SK-N-SH (cell line): ENCODE measurements at regions not wholly inside any gene's neighbourhood (a gene's known extent, or its start where the extent isn't known, plus 50 kb on each side); places are given as distances from the start of the nearest gene placed in this dataset.
A peak's percentile ranks its signal among the peaks of the same experiment; 100 is the strongest.

ENCODE experiments used
- CTCF ChIA-PET: fragments of 300-600, 350-600 bp; formaldehyde crosslinking; extraction: SDS; loops from one replicate; lab custom pipeline; 2021; lab: Yijun Ruan, JAX
- POLR2A ChIA-PET: fragments of 350-600 bp; sonication (Branson Sonifier 250); formaldehyde crosslinking; extraction: SDS; loops from one replicate; lab custom pipeline; 2020; ENCODE audit warnings: antibody characterized with exemption, inconsistent platforms; lab: Yijun Ruan, JAX
- DNase-seq: peaks from one replicate; pipeline ENCODE4 v3.0.0; 2012
- H2AFZ ChIP-seq: fragments of 200-600 bp; sonication (generic); 2 replicates; pipeline ENCODE4 v1.8.1; 2016; ENCODE audit warnings: antibody characterized with exemption, mild to moderate bottlenecking, low read depth
- H3F3A ChIP-seq: fragments of 200-600 bp; sonication (generic); replicated peaks from 2 replicates; pipeline ENCODE3; 2016; ENCODE audit warnings: antibody characterized with exemption, mild to moderate bottlenecking; ENCODE audit not compliant: insufficient read depth
- H3K27ac ChIP-seq, 2 experiments: fragments of 200-500 bp in 1 of 2; fragments of 200-600 bp in 1 of 2; sonication (Bioruptor generic) in 1 of 2; sonication (generic), shearing (Covaris generic) in 1 of 2; 2 replicates each; pipeline versions ENCODE4 v1.5.1 to v1.6.1; 2014 to 2016; ENCODE audit warnings: low read depth in 2 of 2, inconsistent platforms in 1 of 2, low read length in 1 of 2, mild to moderate bottlenecking in 1 of 2, mixed read lengths in 1 of 2
- H3K27me3 ChIP-seq: fragments of 200-600 bp; sonication (generic), shearing (Covaris generic); 2 replicates; pipeline ENCODE4 v1.6.1; 2016; ENCODE audit warnings: mixed run types; ENCODE audit not compliant: insufficient read depth
- H3K36me3 ChIP-seq, 2 experiments: fragments of 200-500 bp in 1 of 2; fragments of 200-600 bp in 1 of 2; sonication (Bioruptor generic) in 1 of 2; sonication (generic) in 1 of 2; replicated peaks in 1 of 2; 2 replicates each; pipeline versions ENCODE3 to v1.5.1; 2014 to 2016; ENCODE audit warnings: low read length in 1 of 2, mild to moderate bottlenecking in 1 of 2; ENCODE audit not compliant: insufficient read depth in 2 of 2, control insufficient read depth in 1 of 2
- H3K4me1 ChIP-seq, 2 experiments: fragments of 200-500 bp in 1 of 2; fragments of 200-600 bp in 1 of 2; sonication (Bioruptor generic) in 1 of 2; sonication (generic), shearing (Covaris generic) in 1 of 2; 2 replicates each; pipeline versions ENCODE4 v1.5.1 to v1.6.1; 2014 to 2016; ENCODE audit warnings: low read depth in 1 of 2, low read length in 1 of 2, mixed run types in 1 of 2; ENCODE audit not compliant: insufficient read depth in 2 of 2, control insufficient read depth in 1 of 2
- H3K4me2 ChIP-seq: fragments of 200-600 bp; sonication (generic), shearing (Covaris generic); 2 replicates; pipeline ENCODE4 v1.6.1; 2017; ENCODE audit warnings: mixed run types
- H3K4me3 ChIP-seq, 2 experiments: fragments of 200-500 bp in 1 of 2; fragments of 200-600 bp in 1 of 2; sonication (Bioruptor generic) in 1 of 2; sonication (generic), shearing (Covaris generic) in 1 of 2; 2 replicates each; pipeline versions ENCODE4 v1.5.1 to v1.8.1; 2014 to 2016; ENCODE audit warnings: low read depth in 2 of 2, inconsistent platforms in 1 of 2, low read length in 1 of 2, mild to moderate bottlenecking in 1 of 2, mixed read lengths in 1 of 2, moderate library complexity in 1 of 2
- H3K79me2 ChIP-seq: fragments of 200-600 bp; sonication (generic); 2 replicates; pipeline ENCODE4 v1.8.1; 2017; ENCODE audit warnings: mild to moderate bottlenecking; ENCODE audit not compliant: insufficient read depth
- H3K9ac ChIP-seq: fragments of 200-600 bp; sonication (generic); 2 replicates; pipeline ENCODE4 v1.6.1; 2017; ENCODE audit warnings: mixed run types
- H3K9me2 ChIP-seq: fragments of 200-600 bp; sonication (generic); 2 replicates; pipeline ENCODE4 v1.6.1; 2017; ENCODE audit warnings: mixed run types
- H3K9me3 ChIP-seq: fragments of 200-600 bp; sonication (generic); 2 replicates; pipeline ENCODE4 v1.6.1; 2017; ENCODE audit warnings: mixed run types, mild to moderate bottlenecking, moderate library complexity
- H4K20me1 ChIP-seq: fragments of 200-600 bp; sonication (generic); 2 replicates; pipeline ENCODE4 v1.6.1; 2017; ENCODE audit warnings: mild to moderate bottlenecking, mixed run types; ENCODE audit not compliant: insufficient read depth
- CHD2 ChIP-seq: fragments of 150-350 bp; IDR thresholded peaks from 2 replicates; pipeline ENCODE4 v1.6.1; 2018; ENCODE audit warnings: low read length; ENCODE audit not compliant: partially characterized antibody
- ELF1 ChIP-seq: IDR thresholded peaks from 2 replicates; pipeline ENCODE4 v1.4.0; 2012
- EZH2phosphoT487 ChIP-seq: fragments of 200-600 bp; sonication (generic); IDR thresholded peaks from 2 replicates; pipeline ENCODE4 v1.6.1; 2017; ENCODE audit warnings: low read depth, mixed run types, mild to moderate bottlenecking, antibody characterized with exemption, moderate library complexity, borderline replicate concordance
- FOSL2 ChIP-seq: IDR thresholded peaks from 2 replicates; pipeline ENCODE4 v1.4.0; 2012; ENCODE audit warnings: low read depth, mild to moderate bottlenecking, moderate library complexity, borderline replicate concordance
- FOXJ3 ChIP-seq: sonication (generic); formaldehyde crosslinking; IDR thresholded peaks from 2 replicates; pipeline ENCODE4 v1.5.1; 2020; ENCODE audit warnings: mild to moderate bottlenecking, missing genetic modification reagents
- GABPA ChIP-seq: IDR thresholded peaks from 2 replicates; pipeline ENCODE4 v1.4.0; 2012; ENCODE audit warnings: low read depth, mild to moderate bottlenecking
- GATA2 ChIP-seq: sonication (generic); formaldehyde crosslinking; IDR thresholded peaks from 2 replicates; pipeline ENCODE4 v1.5.0; 2020; ENCODE audit warnings: mild to moderate bottlenecking, missing genetic modification reagents
- MAX ChIP-seq: IDR thresholded peaks from 2 replicates; pipeline ENCODE4 v1.4.0; 2012; ENCODE audit warnings: low read depth
- NFIC ChIP-seq: IDR thresholded peaks from 2 replicates; pipeline ENCODE4 v1.4.0; 2012; ENCODE audit warnings: borderline replicate concordance
- PBX3 ChIP-seq: IDR thresholded peaks from 2 replicates; pipeline ENCODE4; 2012
- RAD21 ChIP-seq: IDR thresholded peaks from 2 replicates; pipeline ENCODE4 v1.6.1; 2012; ENCODE audit warnings: mild to moderate bottlenecking, low read length
- RFX5 ChIP-seq: IDR thresholded peaks from 2 replicates; pipeline ENCODE4 v1.6.1; 2012; ENCODE audit warnings: mild to moderate bottlenecking, improper control_type of control experiment, low read length
- RXRA ChIP-seq: IDR thresholded peaks from 2 replicates; pipeline ENCODE4 v1.4.0; 2012; ENCODE audit warnings: low read depth, mild to moderate bottlenecking, borderline replicate concordance
- SIN3A ChIP-seq: IDR thresholded peaks from 2 replicates; pipeline ENCODE4 v1.6.1; 2012; ENCODE audit warnings: low read depth, mild to moderate bottlenecking, low read length, moderate library complexity, borderline replicate concordance
- TAF1 ChIP-seq: IDR thresholded peaks from 2 replicates; pipeline ENCODE4 v1.6.1; 2012; ENCODE audit warnings: low read depth, mild to moderate bottlenecking, low read length, moderate library complexity, borderline replicate concordance
- TCF12 ChIP-seq: IDR thresholded peaks from 2 replicates; pipeline ENCODE4 v1.4.0; 2012
- USF2 ChIP-seq: fragments of 150-350 bp; IDR thresholded peaks from 2 replicates; pipeline ENCODE4 v1.6.1; 2017; ENCODE audit warnings: antibody characterized with exemption, low read length, low read depth, borderline replicate concordance
- YY1 ChIP-seq: IDR thresholded peaks from 2 replicates; pipeline ENCODE4 v1.4.0; 2012; ENCODE audit warnings: low read depth, mild to moderate bottlenecking
- ZBTB33 ChIP-seq: IDR thresholded peaks from 2 replicates; pipeline ENCODE4 v1.4.0; 2012; ENCODE audit warnings: low read depth, borderline replicate concordance
- WGBS: methylation state at CpG from one replicate; pipeline ENCODE4 v1.1.6; 2017; ENCODE audit warnings: low lambda C conversion rate; 5-methylcytosine and 5-hydroxymethylcytosine counted together

GRCh38 chr20:1712634-1713624, 55.4 kb upstream of the SIRPG start:
- Histone ChIP-seq H4K20me1 (no peaks in the 10 kb centered on the region), H3K9me2 (no peaks in the 10 kb centered on the region), H3K27me3 (peaks cover 8% of the 10 kb centered on the region; the same call in 1 of the 2 replicates), H3K79me2 (no peaks in the 10 kb centered on the region), H2AFZ (no peak overlapping the region), H3F3A (no peaks in the 10 kb centered on the region), H3K4me3 (no peak overlapping the region), H3K4me2 (no peak overlapping the region), H3K9ac (no peak overlapping the region), H3K27ac (no peak overlapping the region), H3K4me1 (no peaks in the 10 kb centered on the region; a peak in 1 of 4 replicates), H3K9me3 (no peaks in the 10 kb centered on the region)
- ChIA-PET POLR2A (interaction anchor here (1.4 kb wide), 1 partner anchor 11 kb away, joined by 4 read pairs; no protein-coding TSS in a partner anchor), CTCF (no interaction called here)
- WGBS, result 25% methylated on average over 4 of the region's 4 CpGs
- no peak for DNase-seq
- TF ChIP-seq GABPA (no peak), TAF1 (no peak), FOXJ3 (CRISPR knock-in tag) (no peak), RXRA (no peak), RFX5 (no peak), YY1 (no peak), ELF1 (no peak), RAD21 (no peak), EZH2phosphoT487 (no peak), USF2 (no peak), TCF12 (no peak)
- TF ChIP-seq, all 33 proteins: peak for 0
- no peaks in the 10 kb centered on the region for H3K36me3 ChIP-seq

- Histone ChIP-seq H3K9ac (no peak overlapping the region), H3F3A (no peaks in the 10 kb centered on the region), H3K4me3 (no peak overlapping the region), H4K20me1 (no peaks in the 10 kb centered on the region), H3K27me3 (peaks cover 8% of the 10 kb centered on the region; the same call in 1 of the 2 replicates), H3K9me2 (no peaks in the 10 kb centered on the region), H3K36me3 (no peaks in the 10 kb centered on the region), H3K27ac (no peak overlapping the region), H3K79me2 (no peaks in the 10 kb centered on the region), H3K9me3 (no peaks in the 10 kb centered on the region), H3K4me2 (no peak overlapping the region), H3K4me1 (no peaks in the 10 kb centered on the region; a peak in 1 of 4 replicates), H2AFZ (no peak overlapping the region)
- ChIA-PET CTCF (no interaction called here), POLR2A (interaction anchor here (1.4 kb wide), 1 partner anchor 10 kb away, joined by 4 read pairs; no protein-coding TSS in a partner anchor)
- DNase-seq, result peak; percentile 11
- TF ChIP-seq EZH2phosphoT487, result no peak
- no peak for TF ChIP-seq RXRA
- TF ChIP-seq CHD2, result no peak
- no peak for TF ChIP-seq FOXJ3 (CRISPR knock-in tag)
- no peak for TF ChIP-seq PBX3
- TF ChIP-seq NFIC, result 0 out of 2 replicates have a peak, but pooled peaks have one; percentile 20
- TF ChIP-seq SIN3A, result no peak
- TF ChIP-seq GATA2, result peak; percentile 55; the same call in 1 of the 2 replicates
- TF ChIP-seq RFX5, result no peak
- TF ChIP-seq FOSL2, result no peak
- no peak for TF ChIP-seq MAX
- no peak for TF ChIP-seq ZBTB33
- 35% methylated on average over 11 of the region's 14 CpGs for WGBS
These were observed 54.4 kb upstream of the SIRPG start for GRCh38 chr20:1711826-1712601.
